ENCODE measurements at regions not wholly inside any gene's neighbourhood (a gene's known extent, or its start where the extent isn't known, plus 50 kb on each side); places are given as distances from the start of the nearest gene placed in this dataset.

DNA sequence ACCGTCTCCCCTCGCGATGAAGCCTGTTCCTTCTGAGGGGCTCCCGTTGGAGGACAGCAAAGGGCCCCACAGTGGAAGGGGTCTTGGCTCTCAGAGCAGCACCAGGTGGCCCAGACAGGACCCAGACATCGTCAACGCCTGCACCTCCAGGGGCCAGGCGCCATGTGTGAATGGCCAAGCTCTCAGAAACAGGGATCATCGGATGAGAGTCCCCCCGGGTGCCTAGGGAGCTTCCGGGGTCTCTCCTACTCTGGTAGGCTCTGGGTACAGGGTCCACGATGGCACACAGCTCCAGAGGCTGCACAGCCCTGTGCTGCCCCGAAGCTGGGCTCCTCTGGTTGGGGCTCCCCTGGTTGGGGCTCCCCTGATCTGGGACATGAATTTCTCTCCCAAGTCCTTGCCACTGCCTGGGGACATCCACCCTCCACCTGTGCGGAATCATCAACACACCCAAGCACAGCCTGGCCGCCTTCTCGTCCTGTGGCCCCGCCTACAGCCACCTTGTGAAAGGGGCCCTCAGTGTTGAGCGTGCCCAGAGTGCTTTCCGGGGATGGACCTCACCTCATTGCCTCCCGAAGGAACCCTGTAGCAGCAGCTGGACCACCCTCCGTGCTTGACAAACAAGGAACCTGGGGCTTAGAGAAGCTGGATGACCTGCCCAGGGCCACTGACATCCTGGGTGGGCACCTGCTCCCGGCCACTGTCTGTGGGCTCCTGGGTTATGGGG is 929.0 kb downstream of the BRD1 start:
- TF ChIP-seq GATA2 (IDR thresholded peaks at IDR 0.05; ENCODE audit: low read depth, low read length) (no peak), GATA3 (IDR thresholded peaks at IDR 0.05; ENCODE audit: low read depth, low read length) (no peak)
